ENCODE measurements at regions not wholly inside any gene's neighbourhood (a gene's known extent, or its start where the extent isn't known, plus 50 kb on each side); places are given as distances from the start of the nearest gene placed in this dataset.
"Not testable (repeated sequence)": the region's sequence is repeated elsewhere in the genome, so short reads cannot be mapped to it uniquely, and the experiment has no call there.

GRCh38 chr6:168196385-168196860 is 117.4 kb upstream of the FRMD1 start:
- peaks cover 19% of the 10 kb centered on the region for H3K27me3 Mint-ChIP-seq
- no peaks in the 10 kb centered on the region for H3K36me3 Mint-ChIP-seq (ENCODE audit: low read depth)
- H3K9me3 Mint-ChIP-seq: no peaks in the 10 kb centered on the region
- H3K4me1 Mint-ChIP-seq (ENCODE audit: low read depth): no peaks in the 10 kb centered on the region
- no peak overlapping the region for H3K27ac Mint-ChIP-seq
- DNase-seq: no peak
- no peak overlapping the region for H3K4me3 Mint-ChIP-seq

DNA sequence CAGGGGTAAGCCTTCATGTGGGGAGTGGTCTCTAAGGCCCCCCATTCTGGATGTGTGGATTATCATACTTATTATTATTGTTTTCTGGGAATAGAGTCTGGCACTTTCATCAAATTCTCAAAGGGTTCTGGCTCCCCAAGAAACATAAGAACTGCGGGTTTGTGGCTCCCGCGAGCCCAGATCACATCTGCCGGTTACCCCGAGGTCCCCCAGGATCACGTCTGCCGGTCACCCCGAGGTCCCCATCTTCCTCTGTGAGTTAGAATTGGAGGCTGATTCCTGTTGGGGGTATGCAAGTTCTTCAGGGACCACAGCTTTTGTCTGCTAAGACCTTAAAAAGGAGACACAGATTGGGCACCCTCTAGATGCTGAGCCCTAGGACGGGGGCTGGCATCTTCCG is 116.7 kb upstream of the FRMD1 start:
- no peak overlapping the region for H3K4me3 Mint-ChIP-seq
- H3K36me3 Mint-ChIP-seq (ENCODE audit: low read depth): no peaks in the 10 kb centered on the region
- no peak overlapping the region for H3K27ac Mint-ChIP-seq
- H3K27me3 Mint-ChIP-seq: peaks cover 15% of the 10 kb centered on the region
- DNase-seq: no peak
- H3K4me1 Mint-ChIP-seq (ENCODE audit: low read depth): no peaks in the 10 kb centered on the region
- no peaks in the 10 kb centered on the region for H3K9me3 Mint-ChIP-seq

- H3K27me3 Mint-ChIP-seq: peaks cover 13% of the 10 kb centered on the region
- no peak overlapping the region for H3K4me3 Mint-ChIP-seq
- no peak for DNase-seq
- H3K36me3 Mint-ChIP-seq (ENCODE audit: low read depth): no peaks in the 10 kb centered on the region
- no peaks in the 10 kb centered on the region for H3K9me3 Mint-ChIP-seq
- H3K4me1 Mint-ChIP-seq (ENCODE audit: low read depth): no peaks in the 10 kb centered on the region
- H3K27ac Mint-ChIP-seq: no peak overlapping the region
Measured at GRCh38 chr6:168194732-168195567, 115.9 kb upstream of the FRMD1 start.

- Mint-ChIP-seq H3K27me3 (peaks cover 13% of the 10 kb centered on the region), H3K27ac (no peak overlapping the region), H3K9me3 (no peaks in the 10 kb centered on the region), H3K4me3 (no peak overlapping the region), H3K4me1 (ENCODE audit: low read depth) (no peaks in the 10 kb centered on the region), H3K36me3 (ENCODE audit: low read depth) (no peaks in the 10 kb centered on the region)
- DNase-seq: no peak
Measured at GRCh38 chr6:168193816-168194721, 115.1 kb upstream of the FRMD1 start.

DNA sequence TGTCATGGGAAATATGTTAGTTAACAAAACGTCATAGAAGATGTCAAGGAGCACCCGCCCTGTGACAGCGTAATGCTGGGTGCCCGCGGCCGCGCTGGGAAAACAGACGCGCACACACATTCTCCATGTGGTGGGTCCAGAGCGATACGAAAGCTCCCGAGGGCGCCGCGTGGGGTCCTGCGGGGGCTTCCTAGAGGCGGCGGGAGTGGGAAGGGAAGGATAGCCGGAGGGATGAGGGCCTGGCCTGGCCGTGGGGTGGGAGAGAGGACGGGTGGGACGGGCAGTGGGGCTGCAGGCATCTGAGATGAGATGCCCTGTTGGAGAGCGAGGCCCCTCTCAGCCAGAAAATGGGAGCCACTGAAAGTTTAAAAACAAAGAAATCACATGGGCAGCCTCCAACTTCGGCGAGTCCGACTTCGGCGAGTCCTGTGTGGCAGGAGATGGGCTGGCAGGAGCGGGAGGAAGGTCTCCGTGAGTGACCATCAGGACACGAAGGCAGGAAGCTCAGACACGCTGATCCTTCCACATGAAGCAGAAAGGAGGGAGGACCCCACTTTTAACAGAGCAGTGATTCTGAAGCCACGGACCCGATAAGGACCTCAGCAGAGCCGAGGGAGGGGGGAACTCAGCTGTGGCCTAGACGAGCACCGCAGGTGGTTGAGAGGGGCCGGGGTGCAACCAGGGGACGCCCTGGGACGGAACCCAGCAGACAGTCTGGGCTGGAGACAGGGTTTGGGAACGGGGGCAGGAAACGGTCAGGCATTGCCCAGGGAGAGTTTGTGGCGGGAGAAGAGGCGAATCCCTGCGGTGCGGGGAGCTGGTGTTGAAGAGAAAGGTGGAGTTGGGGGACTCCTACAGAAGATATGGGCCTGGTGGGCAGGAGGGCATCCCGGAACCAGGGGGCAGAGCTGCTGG is 114.1 kb upstream of the FRMD1 start:
- Mint-ChIP-seq H3K9me3 (no peaks in the 10 kb centered on the region), H3K27me3 (peaks cover 13% of the 10 kb centered on the region), H3K27ac (no peak overlapping the region), H3K4me1 (ENCODE audit: low read depth) (no peaks in the 10 kb centered on the region), H3K4me3 (no peak overlapping the region), H3K36me3 (ENCODE audit: low read depth) (no peaks in the 10 kb centered on the region)
- no peak for DNase-seq

DNA sequence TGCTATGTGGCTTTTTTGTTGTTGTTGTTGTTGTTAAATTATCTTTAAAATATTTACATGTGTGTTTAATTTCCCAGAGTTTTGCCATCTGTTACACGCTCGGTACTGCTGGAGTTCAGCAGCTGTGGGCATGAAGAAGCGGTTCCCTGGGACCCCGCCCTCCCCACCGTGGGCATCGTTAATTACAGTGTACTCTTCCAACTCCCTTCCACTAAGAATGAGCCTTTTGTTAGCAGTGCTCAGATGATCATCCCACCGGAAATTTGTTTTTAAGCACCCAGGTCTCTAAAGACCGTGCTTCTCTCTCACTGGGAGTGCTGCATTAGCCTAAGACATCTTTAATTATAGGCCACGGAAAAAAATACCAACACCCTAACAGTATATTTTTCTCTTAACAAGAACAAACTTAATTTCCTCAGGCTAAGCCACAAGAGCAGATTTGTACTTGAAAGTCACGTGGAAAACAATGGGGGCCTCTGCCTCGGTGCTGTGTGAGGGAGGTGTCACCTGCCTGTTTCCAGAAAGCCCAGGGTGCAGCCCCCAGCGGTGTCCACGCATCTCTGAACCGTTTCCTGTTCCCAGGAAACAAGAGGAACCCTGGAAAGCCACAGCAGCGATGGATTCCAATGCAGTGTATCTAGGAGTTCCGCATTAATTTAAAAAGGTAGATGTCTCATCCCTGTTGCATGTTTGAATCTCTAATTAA is 113.3 kb upstream of the FRMD1 start:
- DNase-seq: no peak
- Mint-ChIP-seq H3K27ac (no peak overlapping the region), H3K4me1 (ENCODE audit: low read depth) (no peaks in the 10 kb centered on the region), H3K27me3 (peaks cover 13% of the 10 kb centered on the region), H3K36me3 (ENCODE audit: low read depth) (no peaks in the 10 kb centered on the region), H3K9me3 (no peaks in the 10 kb centered on the region), H3K4me3 (no peak overlapping the region)

- no peak overlapping the region for H3K27ac Mint-ChIP-seq
- H3K36me3 Mint-ChIP-seq (ENCODE audit: low read depth): no peaks in the 10 kb centered on the region
- H3K4me3 Mint-ChIP-seq: no peak overlapping the region
- H3K9me3 Mint-ChIP-seq: no peaks in the 10 kb centered on the region
- peaks cover 13% of the 10 kb centered on the region for H3K27me3 Mint-ChIP-seq
- no peaks in the 10 kb centered on the region for H3K4me1 Mint-ChIP-seq (ENCODE audit: low read depth)
- no peak for DNase-seq
Measured at GRCh38 chr6:168190646-168191443, 111.8 kb upstream of the FRMD1 start.

DNA sequence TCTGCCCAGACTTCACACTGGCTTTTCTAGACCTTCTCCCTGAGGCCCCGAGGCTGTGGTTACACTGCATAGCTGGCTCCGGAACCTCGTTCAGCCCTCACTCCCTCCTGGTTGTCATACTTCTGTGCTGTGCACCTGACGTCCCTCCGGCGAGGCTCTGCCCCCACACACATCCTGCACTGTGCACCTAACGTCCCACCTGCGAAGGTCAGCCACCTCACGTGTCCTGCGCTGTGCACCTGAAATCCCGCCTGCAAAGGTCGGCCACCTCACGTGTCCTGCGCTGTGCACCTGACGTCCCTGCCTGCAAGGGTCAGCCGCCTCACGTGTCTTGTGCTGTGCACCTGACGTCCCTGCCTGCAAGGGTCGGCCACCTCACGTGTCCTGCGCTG is 111.0 kb upstream of the FRMD1 start:
- Mint-ChIP-seq H3K27ac (no peak overlapping the region), H3K9me3 (no peaks in the 10 kb centered on the region), H3K27me3 (peaks cover 13% of the 10 kb centered on the region), H3K36me3 (ENCODE audit: low read depth) (no peaks in the 10 kb centered on the region), H3K4me1 (ENCODE audit: low read depth) (no peaks in the 10 kb centered on the region), H3K4me3 (no peak overlapping the region)
- no peak for DNase-seq

GRCh38 chr6:168189200-168190013 is 110.4 kb upstream of the FRMD1 start:
- no peak for DNase-seq
- Mint-ChIP-seq H3K4me1 (ENCODE audit: low read depth) (no peaks in the 10 kb centered on the region), H3K36me3 (ENCODE audit: low read depth) (no peaks in the 10 kb centered on the region), H3K27ac (no peak overlapping the region), H3K27me3 (peaks cover 13% of the 10 kb centered on the region), H3K4me3 (no peak overlapping the region), H3K9me3 (no peaks in the 10 kb centered on the region)

DNA sequence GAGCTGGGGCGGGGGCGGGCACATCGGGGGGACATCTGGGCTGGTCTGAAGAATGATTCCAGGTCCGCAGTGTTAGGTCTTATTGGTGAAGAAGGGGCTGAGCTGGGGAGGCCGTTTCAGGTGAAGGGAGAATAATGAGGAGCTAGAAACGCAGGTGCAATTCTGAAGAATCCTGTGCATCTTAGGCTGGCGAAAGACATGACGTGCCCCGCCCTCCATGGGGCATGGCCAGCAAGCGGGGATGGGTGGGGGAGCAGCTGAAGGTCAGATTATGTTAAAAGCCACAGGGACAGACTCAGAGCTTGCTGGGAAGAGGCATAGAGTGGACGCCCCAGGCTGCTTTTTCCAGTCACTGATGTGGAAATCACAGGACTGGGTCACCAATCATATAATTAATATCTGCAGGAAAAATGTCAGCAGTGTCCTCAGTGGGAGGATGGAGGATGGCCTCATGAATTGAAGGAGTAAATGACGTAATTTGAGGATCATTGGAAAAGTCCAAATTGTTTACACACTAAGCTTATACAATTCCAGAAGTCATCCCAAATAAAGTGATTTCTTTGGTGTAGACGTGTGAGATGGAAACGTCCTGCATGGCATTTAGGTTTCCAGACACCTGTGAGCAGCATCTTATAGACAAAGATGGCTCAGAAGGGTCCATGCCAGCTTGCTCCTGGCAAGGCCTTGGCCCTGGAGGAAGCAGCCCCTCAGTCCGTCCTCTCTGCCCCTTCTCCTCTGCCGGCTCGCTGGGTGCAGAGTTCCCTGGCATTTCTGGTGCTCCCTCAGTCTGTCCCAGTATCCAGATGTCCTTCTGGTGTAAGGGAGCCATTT is 109.6 kb upstream of the FRMD1 start:
- Mint-ChIP-seq H3K4me3 (no peak overlapping the region), H3K36me3 (ENCODE audit: low read depth) (no peaks in the 10 kb centered on the region), H3K9me3 (no peaks in the 10 kb centered on the region), H3K27me3 (peaks cover 12% of the 10 kb centered on the region), H3K27ac (no peak overlapping the region), H3K4me1 (ENCODE audit: low read depth) (no peaks in the 10 kb centered on the region)
- DNase-seq: no peak

GRCh38 chr6:168186438-168186837 is 107.4 kb upstream of the FRMD1 start:
- Mint-ChIP-seq H3K36me3 (ENCODE audit: low read depth) (no peaks in the 10 kb centered on the region), H3K27ac (no peak overlapping the region), H3K4me1 (ENCODE audit: low read depth) (no peaks in the 10 kb centered on the region), H3K9me3 (no peaks in the 10 kb centered on the region), H3K27me3 (no peaks in the 10 kb centered on the region), H3K4me3 (no peak overlapping the region)
- DNase-seq: no peak

DNA sequence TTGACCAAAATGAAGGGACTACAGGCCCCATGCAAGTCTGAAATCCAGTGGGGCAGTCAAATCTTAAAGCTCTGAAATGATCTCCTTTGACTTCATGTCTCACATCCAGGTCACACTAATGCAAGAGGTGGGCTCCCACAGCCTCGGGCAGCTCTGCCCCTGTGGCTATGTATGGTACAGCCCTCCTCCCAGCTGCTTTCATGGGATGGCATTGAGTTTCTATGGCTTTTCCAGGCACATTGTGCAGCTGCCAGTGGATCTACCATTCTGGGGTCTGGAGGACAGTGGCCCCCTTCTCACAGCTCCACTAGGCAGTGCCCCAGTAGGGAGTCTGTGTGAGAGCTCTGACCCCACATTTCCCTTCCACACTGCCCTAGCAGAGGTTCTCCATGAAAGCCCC is 107.0 kb upstream of the FRMD1 start:
- not testable (repeated sequence) for H3K27ac Mint-ChIP-seq; H3K36me3 Mint-ChIP-seq (ENCODE audit: low read depth); H3K9me3 Mint-ChIP-seq; H3K4me1 Mint-ChIP-seq (ENCODE audit: low read depth); H3K4me3 Mint-ChIP-seq; H3K27me3 Mint-ChIP-seq; DNase-seq

All from activated T-cell treated with anti-CD3 and anti-CD28 coated beads, Interleukin-2, amount 50 U/mL, for 24 hours (primary cell).